HCT116 (cell line): ENCODE measurements at regions not wholly inside any gene's neighbourhood (a gene's known extent, or its start where the extent isn't known, plus 50 kb on each side); places are given as distances from the start of the nearest gene placed in this dataset.

ENCODE experiments used
- ATAC-seq: fragments of 200-7000 bp; cut with Tn5 transposase; 2 replicates; pipeline ENCODE4 v1.9.1; 2020; ENCODE audit warnings: mild to moderate bottlenecking, moderate library complexity
- BruUV-seq: library from RNA; stranded (reverse); fragments of 400-500 nt; replicated peaks from 2 replicates; lab custom pipeline; 2021; lab: Mats Ljungman, UMichigan
- CTCF ChIA-PET: fragments of 300-600 bp; sonication (Branson Sonifier 250); formaldehyde crosslinking; loops from one replicate; lab custom pipeline; 2021; ENCODE audit warnings: antibody characterized with exemption; lab: Charles Lee
- POLR2A ChIA-PET: fragments of 300-600, 350-600 bp; sonication (Branson Sonifier 250); formaldehyde crosslinking; loops from one replicate; lab custom pipeline; 2021; ENCODE audit warnings: antibody characterized with exemption; lab: Charles Lee
- RAD21 ChIA-PET, 2 experiments: fragments of 300-600 bp; sonication (Branson Sonifier 250); formaldehyde crosslinking; loops; one replicate each; lab custom pipeline; 2023; ENCODE audit warnings: low total read pairs in 2 of 2; ENCODE audit not compliant: uncharacterized antibody in 2 of 2, unreplicated experiment in 2 of 2, low non-redundant PET in 1 of 2; lab: Charles Lee
- DNase-seq: peaks from one replicate; pipeline ENCODE4 v3.0.0-alpha.2; 2010; ENCODE audit warnings: low read depth, low spot score
- H2AFZ ChIP-seq: fragments of 200-600 bp; shearing (Covaris generic), sonication (generic); 2 replicates; pipeline ENCODE4 v1.6.1; 2017; ENCODE audit warnings: low read depth, mixed run types, mixed read lengths, antibody characterized with exemption, low read length; ENCODE audit not compliant: poor library complexity, severe bottlenecking
- H3K27ac ChIP-seq: 2 replicates; pipeline ENCODE4 v1.5.1; 2012; ENCODE audit warnings: low read depth, low read length
- H3K27me3 ChIP-seq: fragments of 200-600 bp; sonication (generic); 2 replicates; pipeline ENCODE4 v1.6.1; 2016; ENCODE audit warnings: mixed run types, low read length, mixed read lengths; ENCODE audit not compliant: insufficient read depth
- H3K36me3 ChIP-seq, 2 experiments: fragments of 200-500 bp in 1 of 2; fragments of 200-600 bp in 1 of 2; sonication (Bioruptor generic) in 1 of 2; sonication (generic) in 1 of 2; 2 replicates each; pipeline versions ENCODE4 v1.5.1 to v1.6.1; 2014 to 2016; ENCODE audit warnings: low read length in 2 of 2, inconsistent platforms in 1 of 2, mixed read lengths in 1 of 2, mixed run types in 1 of 2; ENCODE audit not compliant: insufficient read depth in 2 of 2, control insufficient read depth in 1 of 2
- H3K4me1 ChIP-seq, 2 experiments: fragments of 200-600 bp in 1 of 2; sonication (generic) in 1 of 2; 2 replicates each; pipeline versions ENCODE4 v1.5.1 to v1.6.1; 2012 to 2017; ENCODE audit warnings: low read length in 2 of 2, inconsistent platforms in 1 of 2, mild to moderate bottlenecking in 1 of 2, mixed read lengths in 1 of 2, mixed run types in 1 of 2, moderate library complexity in 1 of 2; ENCODE audit not compliant: insufficient read depth in 2 of 2, control insufficient read depth in 1 of 2
- H3K4me2 ChIP-seq: fragments of 200-600 bp; sonication (generic); 2 replicates; pipeline ENCODE4 v1.6.1; 2017; ENCODE audit warnings: mixed run types, low read length, mixed read lengths
- H3K4me3 ChIP-seq, 2 experiments: fragments of 200-600 bp in 1 of 2; sonication (generic) in 1 of 2; replicated peaks in 1 of 2; 2 replicates each; pipeline ENCODE4 v1.5.1; 2011 to 2016; ENCODE audit warnings: low read length in 2 of 2, control low read depth in 1 of 2, low read depth in 1 of 2, mild to moderate bottlenecking in 1 of 2, mixed read lengths in 1 of 2, mixed run types in 1 of 2
- H3K79me2 ChIP-seq: fragments of 200-600 bp; sonication (generic); 2 replicates; pipeline ENCODE4 v1.6.1; 2017; ENCODE audit warnings: mild to moderate bottlenecking, mixed run types, low read length, moderate library complexity, mixed read lengths; ENCODE audit not compliant: insufficient read depth
- H3K9ac ChIP-seq: fragments of 200-600 bp; sonication (generic); 2 replicates; pipeline ENCODE4 v1.6.1; 2016; ENCODE audit warnings: low read length, mixed read lengths
- H3K9me2 ChIP-seq: fragments of 200-600 bp; sonication (generic), shearing (Covaris generic); 2 replicates; pipeline ENCODE4 v1.6.1; 2017; ENCODE audit warnings: mixed run types, mild to moderate bottlenecking, moderate library complexity; ENCODE audit not compliant: insufficient read depth
- H3K9me3 ChIP-seq, 2 experiments: fragments of 200-500 bp in 1 of 2; fragments of 200-600 bp in 1 of 2; sonication (Bioruptor generic) in 1 of 2; sonication (generic) in 1 of 2; 2 replicates each; pipeline ENCODE4 v1.6.1; 2014 to 2017; ENCODE audit warnings: low read length in 2 of 2, mixed read lengths in 2 of 2, inconsistent platforms in 1 of 2, low read depth in 1 of 2, mild to moderate bottlenecking in 1 of 2, mixed run types in 1 of 2, moderate library complexity in 1 of 2; ENCODE audit not compliant: control insufficient read depth in 1 of 2, insufficient read depth in 1 of 2
- H4K20me1 ChIP-seq: fragments of 200-600 bp; sonication (generic), shearing (Covaris generic); 2 replicates; pipeline ENCODE4 v1.6.1; 2017; ENCODE audit warnings: mixed run types, mild to moderate bottlenecking, moderate library complexity; ENCODE audit not compliant: insufficient read depth
- ATF3 ChIP-seq: IDR thresholded peaks from 2 replicates; pipeline ENCODE4 v1.6.1; 2012
- CBX3 ChIP-seq: IDR thresholded peaks from 2 replicates; pipeline ENCODE4 v1.6.1; 2012; ENCODE audit warnings: low read depth
- MAX ChIP-seq: IDR thresholded peaks from 2 replicates; pipeline ENCODE4 v1.6.1; 2012
- REST ChIP-seq: IDR thresholded peaks from 2 replicates; pipeline ENCODE4 v1.6.1; 2012; ENCODE audit warnings: low read depth
- ZFX ChIP-seq: fragments of 450-650 bp; IDR thresholded peaks from 2 replicates; pipeline ENCODE4 v1.6.1; 2017
- intact Hi-C: fragments of 100-400 bp; cut with micrococcal nuclease; formaldehyde crosslinking; loops from 2 replicates; pipeline ENCODE4 v1.10.0; 2022

GRCh38 chr9:96149533-96150280 is 152.3 kb downstream of the HSD17B3 start:
- DNase-seq: no peak
- no peak overlapping the region for H3K4me3 ChIP-seq
- no peaks in the 10 kb centered on the region for H4K20me1 ChIP-seq
- RAD21 ChIA-PET: no interaction called here
- POLR2A ChIA-PET: no interaction called here
- no peak overlapping the region for H3K27ac ChIP-seq
- intact Hi-C loops: no loop called here
- no peaks in the 10 kb centered on the region for H3K9me2 ChIP-seq
- H3K27me3 ChIP-seq: peaks cover 12% of the 10 kb centered on the region
- no peak overlapping the region for H2AFZ ChIP-seq
- BruUV-seq: no TSS peak
- CTCF ChIA-PET: no interaction called here
- ATAC-seq: no peak
- no peak overlapping the region for H3K4me2 ChIP-seq
- H3K36me3 ChIP-seq: no peaks in the 10 kb centered on the region
- no peaks in the 10 kb centered on the region for H3K79me2 ChIP-seq
- no peak for TF ChIP-seq MAX
- TF ChIP-seq REST: no peak
- no peak for TF ChIP-seq ATF3
- TF ChIP-seq CBX3: no peak
- TF ChIP-seq ZFX: no peak
- TF ChIP-seq, all 23 proteins: peak for 0
- H3K4me1 ChIP-seq: no peaks in the 10 kb centered on the region
- H3K9ac ChIP-seq: no peak overlapping the region
- no peaks in the 10 kb centered on the region for H3K9me3 ChIP-seq
